CD4-positive, alpha-beta T cell treated with Interleukin-1 beta for 1 hour (primary cell): ENCODE measurements at regions not wholly inside any gene's neighbourhood (a gene's known extent, or its start where the extent isn't known, plus 50 kb on each side); places are given as distances from the start of the nearest gene placed in this dataset.
"Not testable (repeated sequence)": the region's sequence is repeated elsewhere in the genome, so short reads cannot be mapped to it uniquely, and the experiment has no call there.

Experiments
- DNase-seq, 2 donors: peaks; one replicate each; pipeline ENCODE4 v3.0.0-alpha.2; 2020 to 2022

GRCh38 chr7:119472408-119473038, 800.5 kb upstream of the KCND2 start:
- no peak for DNase-seq

- DNase-seq, result no peak
These were observed 790.8 kb upstream of the KCND2 start for GRCh38 chr7:119482209-119482608.

GRCh38 chr7:119482671-119483070, 790.3 kb upstream of the KCND2 start:
- no peak for DNase-seq

- no peak for DNase-seq
These were observed 789.6 kb upstream of the KCND2 start for GRCh38 chr7:119483364-119483763.

GRCh38 chr7:119514326-119514725, 758.6 kb upstream of the KCND2 start:
- DNase-seq, result no peak

DNA sequence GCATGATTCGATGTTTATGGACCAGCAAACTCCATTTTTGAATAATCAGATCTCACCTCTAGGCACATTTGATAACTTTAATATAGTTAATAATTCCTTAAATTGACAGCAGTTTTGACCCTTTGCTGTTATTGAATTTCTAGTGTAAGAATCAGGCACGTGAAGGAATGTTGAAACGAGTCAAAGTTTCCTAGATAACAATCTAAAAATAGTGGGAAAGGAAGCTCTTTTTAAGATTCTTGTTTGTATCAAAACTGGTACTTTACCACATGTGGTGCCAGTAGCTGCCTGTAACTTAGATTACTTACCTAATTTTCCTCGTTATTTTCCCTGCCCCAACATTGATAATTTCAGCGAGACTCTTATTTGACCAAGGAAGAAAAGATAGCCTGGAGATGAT, 757.8 kb upstream of the KCND2 start:
- DNase-seq, result no peak

GRCh38 chr7:119515962-119516361, 757.0 kb upstream of the KCND2 start:
- DNase-seq, result no peak

GRCh38 chr7:119522263-119522662, 750.7 kb upstream of the KCND2 start:
- no peak for DNase-seq

DNA sequence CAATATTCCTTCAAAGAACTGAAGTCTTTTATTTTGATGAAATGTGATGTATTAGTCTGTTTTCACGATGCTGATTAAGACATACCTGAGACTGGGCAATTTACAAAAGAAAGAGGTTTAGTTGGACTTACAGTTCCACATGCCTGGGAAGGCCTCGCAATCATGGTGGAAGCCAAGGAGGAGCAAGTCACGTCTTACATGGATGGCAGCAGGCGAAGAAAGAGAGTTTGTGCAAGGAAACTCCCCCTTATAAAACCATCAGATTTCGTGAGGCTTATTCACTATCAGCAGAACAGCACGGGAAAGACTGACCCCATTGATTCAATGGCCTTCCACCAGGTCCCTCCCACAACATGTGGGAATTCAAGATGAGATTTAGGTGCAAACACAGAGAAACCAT, 750.3 kb upstream of the KCND2 start:
- no peak for DNase-seq

DNA sequence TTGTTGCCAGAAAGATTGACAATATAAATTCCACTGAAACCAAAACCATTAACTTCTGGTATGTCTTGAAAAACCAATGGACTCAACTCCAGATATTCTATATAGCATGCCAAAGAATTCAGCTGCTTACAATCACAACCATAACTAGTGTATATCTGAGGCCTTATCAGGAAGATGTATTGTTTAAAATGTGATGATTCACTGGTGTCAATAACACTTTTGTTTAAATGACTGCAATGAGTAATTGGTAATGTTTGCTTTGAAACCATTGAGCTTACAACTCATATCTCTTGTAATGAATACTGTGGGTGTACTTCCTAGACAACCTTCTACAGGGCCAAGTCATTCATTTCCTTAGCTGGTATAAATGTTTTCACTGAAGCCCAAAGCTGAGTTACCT, 727.9 kb upstream of the KCND2 start:
- DNase-seq, result no peak

GRCh38 chr7:119555788-119556187, 717.2 kb upstream of the KCND2 start:
- no peak for DNase-seq

GRCh38 chr7:119556436-119556835, 716.5 kb upstream of the KCND2 start:
- DNase-seq, result no peak

- DNase-seq, result no peak
These were observed 711.2 kb upstream of the KCND2 start for GRCh38 chr7:119561751-119562150.

- DNase-seq, result no peak
These were observed 710.1 kb upstream of the KCND2 start for GRCh38 chr7:119562839-119563238.

GRCh38 chr7:119571666-119572065, 701.3 kb upstream of the KCND2 start:
- DNase-seq, result no peak

DNA sequence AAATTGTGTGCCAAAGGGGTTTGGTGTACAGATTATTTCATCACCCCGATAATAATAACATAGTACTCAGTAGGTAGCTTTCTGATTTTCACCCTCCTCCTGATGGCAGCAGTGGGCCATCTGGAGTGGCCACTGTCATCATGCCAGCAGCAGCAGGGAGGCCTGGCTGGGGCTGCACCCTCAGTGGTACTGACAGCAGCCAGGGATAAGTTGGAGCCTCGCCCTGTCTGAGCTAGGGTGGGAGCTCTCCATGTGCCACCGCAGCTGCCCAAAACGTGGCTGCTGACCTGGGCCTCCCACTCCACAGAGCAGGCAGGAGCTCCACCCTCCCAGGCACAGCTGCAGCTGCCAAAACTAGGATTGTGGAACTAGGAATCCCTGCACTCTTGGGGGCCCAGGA, 700.8 kb upstream of the KCND2 start:
- no peak for DNase-seq

- no peak for DNase-seq
These were observed 700.4 kb upstream of the KCND2 start for GRCh38 chr7:119572541-119572940.

DNA sequence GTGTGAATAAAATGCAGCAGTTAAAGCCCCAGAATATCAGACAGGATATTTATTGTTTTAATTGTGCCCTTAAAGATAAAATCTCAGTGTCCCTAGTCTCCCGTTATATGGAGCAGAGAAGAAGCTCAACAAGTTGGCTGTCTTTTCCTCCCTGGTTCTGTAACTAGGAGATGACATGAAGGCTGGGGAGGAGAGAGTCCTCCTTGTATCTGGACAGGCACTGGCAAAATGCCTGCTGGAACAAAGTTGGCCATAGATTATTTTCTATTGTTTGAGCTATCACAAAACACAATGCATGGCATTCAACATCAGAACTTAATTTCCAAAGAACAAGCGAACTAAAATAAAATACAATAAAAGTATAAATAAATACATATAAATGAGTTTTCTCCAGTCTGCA, 694.9 kb upstream of the KCND2 start:
- no peak for DNase-seq

DNA sequence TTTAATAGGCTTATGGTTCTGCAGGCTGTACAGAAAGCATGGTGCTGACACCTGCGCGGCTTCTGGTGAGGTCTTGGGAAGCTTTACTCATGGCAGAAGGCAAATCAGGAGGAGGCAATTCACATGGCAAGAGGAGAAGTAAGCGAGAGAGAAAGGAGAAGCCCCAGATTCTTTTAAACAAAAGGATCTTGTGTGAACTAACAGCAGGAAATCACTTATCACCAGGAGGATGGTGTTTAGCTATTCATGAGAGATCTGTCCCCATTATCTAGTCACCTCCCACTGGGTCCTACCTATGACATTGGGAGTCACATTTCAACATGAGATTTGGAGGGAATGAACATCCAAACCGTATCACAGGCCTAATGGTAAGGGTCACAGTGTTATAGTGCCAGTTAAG, 678.0 kb upstream of the KCND2 start:
- DNase-seq, result no peak

- no peak for DNase-seq
These were observed 676.3 kb upstream of the KCND2 start for GRCh38 chr7:119596651-119597050.

- DNase-seq, result no peak
These were observed 666.7 kb upstream of the KCND2 start for GRCh38 chr7:119606297-119606696.

- no peak for DNase-seq
These were observed 652.2 kb upstream of the KCND2 start for GRCh38 chr7:119620769-119621168.

DNA sequence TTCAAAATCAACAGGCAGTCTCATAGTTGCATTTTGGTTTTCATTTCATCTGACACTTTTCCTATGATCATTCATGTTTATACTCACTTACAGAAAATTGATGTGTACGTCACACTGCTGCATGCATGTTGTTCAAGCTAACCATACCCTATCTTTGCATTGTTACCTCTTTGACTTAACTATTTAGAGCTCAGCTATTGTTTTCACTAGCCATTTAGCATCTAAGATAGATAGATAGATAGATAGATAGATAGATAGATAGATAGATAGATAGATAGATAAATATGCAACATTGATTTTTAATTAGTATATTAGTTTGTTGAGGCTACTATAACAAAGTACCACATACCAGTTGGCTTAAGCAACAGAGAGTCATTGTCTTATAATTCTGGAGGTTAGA, 649.5 kb upstream of the KCND2 start:
- DNase-seq, result no peak

DNA sequence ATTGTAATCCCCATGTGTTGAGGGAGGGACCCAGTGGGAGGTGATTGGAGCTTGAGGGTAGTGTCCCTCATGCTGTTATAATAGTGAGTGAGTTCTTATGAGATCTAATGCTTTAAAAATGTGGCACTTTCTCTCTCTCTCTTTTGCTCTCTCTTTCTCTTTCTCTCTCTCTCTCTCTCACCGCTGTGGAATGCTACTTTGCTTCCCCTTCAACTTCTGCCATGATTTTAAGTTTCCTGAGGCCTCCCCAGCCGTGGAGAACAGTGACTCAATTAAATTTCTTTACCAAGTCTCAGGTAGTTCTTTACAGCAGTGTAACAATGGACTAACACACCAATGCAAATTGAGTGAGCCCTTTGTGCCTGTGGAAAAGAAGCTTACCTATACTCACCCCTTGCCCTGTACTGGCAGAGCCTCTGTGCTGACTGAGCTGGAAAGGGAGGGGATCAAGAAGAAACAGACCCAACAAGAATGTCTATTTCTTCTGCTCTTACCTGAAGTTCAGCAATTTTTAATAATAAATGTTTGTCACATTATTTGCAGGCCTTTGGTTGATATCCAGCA, 642.5 kb upstream of the KCND2 start:
- no peak for DNase-seq

GRCh38 chr7:119633812-119634211, 639.2 kb upstream of the KCND2 start:
- DNase-seq, result not testable (repeated sequence)
